ENCODE measurements at regions not wholly inside any gene's neighbourhood (a gene's known extent, or its start where the extent isn't known, plus 50 kb on each side); places are given as distances from the start of the nearest gene placed in this dataset.

DNA sequence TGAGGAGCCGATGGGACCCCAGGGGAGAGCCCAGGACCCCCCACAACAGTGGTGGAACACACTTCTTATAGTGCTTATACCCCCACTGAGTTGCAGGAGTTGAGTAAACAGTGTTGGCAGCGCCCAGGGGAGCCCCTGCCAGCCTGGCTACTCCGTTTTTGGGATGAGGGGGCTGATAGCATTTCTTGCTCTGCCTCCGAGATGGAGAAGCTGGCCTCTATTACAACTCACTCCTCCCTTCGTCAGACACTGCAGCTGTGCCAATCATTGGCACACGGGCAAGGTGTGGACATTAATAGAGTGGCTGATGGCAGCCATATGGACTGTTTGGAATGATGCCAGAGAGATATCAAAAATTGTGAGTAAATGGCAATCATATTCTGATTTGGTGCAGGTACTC lies 94.9 kb upstream of the TMPO start:
- TF ChIP-seq CTCF (IDR thresholded peaks at IDR 0.05) (no peak), EP300 (IDR thresholded peaks at IDR 0.05) (no peak)

All from tibial nerve (tissue), 4 donors.